ENCODE measurements at regions not wholly inside any gene's neighbourhood (a gene's known extent, or its start where the extent isn't known, plus 50 kb on each side); places are given as distances from the start of the nearest gene placed in this dataset.
"Not testable (repeated sequence)": the region's sequence is repeated elsewhere in the genome, so short reads cannot be mapped to it uniquely, and the experiment has no call there.

GRCh38 chr3:33919312-33920120, 121.1 kb downstream of the PDCD6IP start:
- DNase-seq: no peak

GRCh38 chr3:33920511-33920910, 122.1 kb downstream of the PDCD6IP start:
- DNase-seq: no peak

GRCh38 chr3:33921608-33922007, 123.2 kb downstream of the PDCD6IP start:
- no peak for DNase-seq

GRCh38 chr3:33926998-33927605, 128.7 kb downstream of the PDCD6IP start:
- no peak for DNase-seq

GRCh38 chr3:33929813-33930212, 131.4 kb downstream of the PDCD6IP start:
- no peak for DNase-seq

- DNase-seq: no peak
Observed at GRCh38 chr3:33931512-33931911, 133.1 kb downstream of the PDCD6IP start.

GRCh38 chr3:33932010-33932764, 133.8 kb downstream of the PDCD6IP start:
- DNase-seq: no peak

- DNase-seq: no peak
Observed at GRCh38 chr3:33936171-33936920, 137.9 kb downstream of the PDCD6IP start.

- DNase-seq: no peak
Observed at GRCh38 chr3:33936921-33937525, 138.6 kb downstream of the PDCD6IP start.

- DNase-seq: no peak
Observed at GRCh38 chr3:33937628-33938027, 139.2 kb downstream of the PDCD6IP start.

- DNase-seq: peak; percentile 13
Observed at GRCh38 chr3:33940149-33940548, 141.7 kb downstream of the PDCD6IP start.

GRCh38 chr3:33940736-33941135, 142.3 kb downstream of the PDCD6IP start:
- DNase-seq: no peak

- DNase-seq: no peak
Observed at GRCh38 chr3:33941804-33942203, 143.4 kb downstream of the PDCD6IP start.

- no peak for DNase-seq
Observed at GRCh38 chr3:33942483-33943150, 144.2 kb downstream of the PDCD6IP start.

- DNase-seq: no peak
Observed at GRCh38 chr3:33943277-33943676, 144.8 kb downstream of the PDCD6IP start.

- DNase-seq: not testable (repeated sequence)
Observed at GRCh38 chr3:33946612-33947011, 148.2 kb downstream of the PDCD6IP start.

- DNase-seq: no peak
Observed at GRCh38 chr3:33947272-33948195, 149.1 kb downstream of the PDCD6IP start.

GRCh38 chr3:33949074-33949473, 150.6 kb downstream of the PDCD6IP start:
- no peak for DNase-seq

- no peak for DNase-seq
Observed at GRCh38 chr3:33954956-33955355, 156.5 kb downstream of the PDCD6IP start.

GRCh38 chr3:33956206-33956605, 157.8 kb downstream of the PDCD6IP start:
- DNase-seq: no peak

- no peak for DNase-seq
Observed at GRCh38 chr3:33956776-33957175, 158.3 kb downstream of the PDCD6IP start.
